CD4-positive, CD25-positive, alpha-beta regulatory T cell (primary cell): ENCODE measurements at regions not wholly inside any gene's neighbourhood (a gene's known extent, or its start where the extent isn't known, plus 50 kb on each side); places are given as distances from the start of the nearest gene placed in this dataset.

Source experiments
- ATAC-seq, 2 donors: fragments of 150-1000 bp; cut with Tn5 transposase; one replicate each; pipeline ENCODE4 v1.10.0; 2021; ENCODE audit warnings: low read depth in 2 of 2, moderate number of reproducible peaks in 2 of 2, moderate library complexity in 1 of 2
- DNase-seq, 3 donors: peaks; one replicate each; pipeline versions ENCODE4 v3.0.0 to v3.0.0-alpha.2; 2012 to 2022; ENCODE audit warnings: mixed read lengths in 1 of 3
- H3K27ac ChIP-seq: one replicate; pipeline ENCODE4 v1.7.0; 2013; ENCODE audit warnings: mild to moderate bottlenecking, low read length; ENCODE audit not compliant: insufficient read depth, poor library complexity, severe bottlenecking
- H3K27me3 ChIP-seq: one replicate; pipeline ENCODE4 v1.7.0; 2013; ENCODE audit warnings: low read length; ENCODE audit not compliant: control insufficient read depth, insufficient read depth
- H3K36me3 ChIP-seq: one replicate; pipeline ENCODE4 v1.7.0; 2013; ENCODE audit warnings: mild to moderate bottlenecking, low read length, moderate library complexity; ENCODE audit not compliant: control insufficient read depth, insufficient read depth
- H3K4me1 ChIP-seq: 2 replicates; pipeline ENCODE4 v1.7.0; 2013; ENCODE audit warnings: mild to moderate bottlenecking, low read length; ENCODE audit not compliant: insufficient read depth, control insufficient read depth, poor library complexity, severe bottlenecking
- H3K4me3 ChIP-seq: one replicate; pipeline ENCODE4 v1.7.0; 2013; ENCODE audit warnings: low read depth, mild to moderate bottlenecking, low read length, moderate library complexity
- H3K9me3 ChIP-seq, 2 experiments: 1 replicate in 1 of 2; 2 replicates in 1 of 2; pipeline ENCODE4 v1.7.0; 2013; ENCODE audit warnings: low read length in 2 of 2, mild to moderate bottlenecking in 1 of 2, moderate library complexity in 1 of 2; ENCODE audit not compliant: control insufficient read depth in 2 of 2
- H3K27ac Mint-ChIP-seq, 3 donors: one replicate each; pipeline ENCODE4 v1.8.0; 2020 to 2022; ENCODE audit warnings: mild to moderate bottlenecking in 3 of 3, mixed read lengths in 3 of 3, moderate library complexity in 2 of 3
- H3K27me3 Mint-ChIP-seq: one replicate; pipeline ENCODE4 v1.8.0; 2022; ENCODE audit warnings: mild to moderate bottlenecking, mixed read lengths
- H3K36me3 Mint-ChIP-seq: one replicate; pipeline ENCODE4 v1.8.0; 2020; ENCODE audit warnings: mixed read lengths
- H3K4me1 Mint-ChIP-seq, 4 donors: one replicate each; pipeline ENCODE4 v1.8.0; 2020 to 2022; ENCODE audit warnings: mixed read lengths in 4 of 4, mild to moderate bottlenecking in 1 of 4
- H3K4me3 Mint-ChIP-seq, 4 donors: one replicate each; pipeline ENCODE4 v1.8.0; 2020 to 2022; ENCODE audit warnings: mild to moderate bottlenecking in 4 of 4, mixed read lengths in 4 of 4, moderate library complexity in 3 of 4
- H3K9me3 Mint-ChIP-seq, 7 donors: one replicate each; pipeline ENCODE4 v1.8.0; 2020 to 2022; ENCODE audit warnings: mixed read lengths in 7 of 7, mild to moderate bottlenecking in 3 of 7, moderate library complexity in 2 of 7

DNA sequence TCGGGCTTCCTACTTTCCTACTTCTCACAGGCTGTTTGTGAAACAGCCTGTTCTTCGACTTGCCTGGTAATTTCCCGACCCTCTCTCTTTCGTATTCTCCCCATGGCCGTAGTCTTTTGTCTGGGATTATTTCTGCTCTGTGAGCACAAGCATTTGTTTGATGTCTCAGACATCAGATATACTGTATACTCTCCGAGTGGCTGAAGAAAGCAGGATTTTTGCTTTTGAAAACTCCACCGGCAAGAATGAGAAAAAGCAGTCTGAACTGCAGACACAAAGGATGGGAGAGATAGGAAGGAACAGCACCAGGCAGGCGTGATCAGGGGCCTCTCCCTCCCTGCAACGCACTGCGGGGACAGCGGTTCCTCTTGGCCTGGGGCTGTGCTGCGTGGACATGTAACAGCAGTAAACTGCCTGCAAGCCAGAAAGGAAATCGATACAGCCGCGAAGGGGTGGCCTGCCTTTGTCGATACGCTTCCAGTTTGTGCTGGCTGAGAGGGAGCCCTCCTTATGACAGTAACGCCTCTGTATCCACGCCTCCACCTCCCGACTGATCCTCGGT is 313.9 kb upstream of the TLE4 start:
- Mint-ChIP-seq H3K4me1 (no peaks in the 10 kb centered on the region), H3K9me3 (peaks cover 0 to 4% (median 1%) of the 10 kb centered on the region in 7 donors), H3K36me3 (no peaks in the 10 kb centered on the region), H3K27ac (no peak overlapping the region), H3K4me3 (no peak overlapping the region), H3K27me3 (no peaks in the 10 kb centered on the region)
- Histone ChIP-seq H3K9me3 (no peaks in the 10 kb centered on the region), H3K4me3 (no peak overlapping the region), H3K36me3 (no peaks in the 10 kb centered on the region), H3K4me1 (no peaks in the 10 kb centered on the region), H3K27ac (no peak overlapping the region), H3K27me3 (no peaks in the 10 kb centered on the region)
- DNase-seq (no peak), ATAC-seq (no peak)

- Mint-ChIP-seq H3K9me3 (peaks cover 0 to 7% (median 1%) of the 10 kb centered on the region in 7 donors), H3K4me1 (no peaks in the 10 kb centered on the region), H3K36me3 (no peaks in the 10 kb centered on the region), H3K4me3 (no peak overlapping the region), H3K27me3 (peaks cover 5% of the 10 kb centered on the region), H3K27ac (no peak overlapping the region)
- Histone ChIP-seq H3K27ac (no peak overlapping the region), H3K27me3 (peaks cover 2% of the 10 kb centered on the region), H3K36me3 (no peaks in the 10 kb centered on the region), H3K4me1 (no peaks in the 10 kb centered on the region), H3K4me3 (no peak overlapping the region), H3K9me3 (no peaks in the 10 kb centered on the region)
- no peak for DNase-seq
- ATAC-seq = no peak
These were observed 311.9 kb upstream of the TLE4 start for GRCh38 chr9:79259858-79260257.

GRCh38 chr9:79263628-79264027 is 308.1 kb upstream of the TLE4 start:
- H3K27ac Mint-ChIP-seq = no peak overlapping the region
- peaks cover 2% of the 10 kb centered on the region for H3K27me3 ChIP-seq
- no peak overlapping the region for H3K4me3 Mint-ChIP-seq
- DNase-seq = no peak
- peaks cover 1 to 7% (median 4%) of the 10 kb centered on the region in 7 donors for H3K9me3 Mint-ChIP-seq
- ATAC-seq = no peak
- no peaks in the 10 kb centered on the region for H3K36me3 ChIP-seq
- H3K4me3 ChIP-seq = no peak overlapping the region
- peaks cover 11% of the 10 kb centered on the region for H3K27me3 Mint-ChIP-seq
- no peaks in the 10 kb centered on the region for H3K9me3 ChIP-seq
- no peaks in the 10 kb centered on the region for H3K4me1 ChIP-seq
- H3K4me1 Mint-ChIP-seq = no peaks in the 10 kb centered on the region
- no peak overlapping the region for H3K27ac ChIP-seq
- no peaks in the 10 kb centered on the region for H3K36me3 Mint-ChIP-seq

GRCh38 chr9:79264041-79264440 is 307.7 kb upstream of the TLE4 start:
- Mint-ChIP-seq H3K27ac (no peak overlapping the region), H3K27me3 (peaks cover 11% of the 10 kb centered on the region), H3K4me1 (no peaks in the 10 kb centered on the region), H3K9me3 (peaks cover 1 to 7% (median 4%) of the 10 kb centered on the region in 7 donors), H3K36me3 (no peaks in the 10 kb centered on the region), H3K4me3 (no peak overlapping the region)
- DNase-seq = no peak
- H3K27ac ChIP-seq = no peak overlapping the region
- no peaks in the 10 kb centered on the region for H3K4me1 ChIP-seq
- H3K4me3 ChIP-seq = no peak overlapping the region
- no peaks in the 10 kb centered on the region for H3K36me3 ChIP-seq
- H3K27me3 ChIP-seq = peaks cover 2% of the 10 kb centered on the region
- ATAC-seq = no peak
- H3K9me3 ChIP-seq = no peaks in the 10 kb centered on the region

DNA sequence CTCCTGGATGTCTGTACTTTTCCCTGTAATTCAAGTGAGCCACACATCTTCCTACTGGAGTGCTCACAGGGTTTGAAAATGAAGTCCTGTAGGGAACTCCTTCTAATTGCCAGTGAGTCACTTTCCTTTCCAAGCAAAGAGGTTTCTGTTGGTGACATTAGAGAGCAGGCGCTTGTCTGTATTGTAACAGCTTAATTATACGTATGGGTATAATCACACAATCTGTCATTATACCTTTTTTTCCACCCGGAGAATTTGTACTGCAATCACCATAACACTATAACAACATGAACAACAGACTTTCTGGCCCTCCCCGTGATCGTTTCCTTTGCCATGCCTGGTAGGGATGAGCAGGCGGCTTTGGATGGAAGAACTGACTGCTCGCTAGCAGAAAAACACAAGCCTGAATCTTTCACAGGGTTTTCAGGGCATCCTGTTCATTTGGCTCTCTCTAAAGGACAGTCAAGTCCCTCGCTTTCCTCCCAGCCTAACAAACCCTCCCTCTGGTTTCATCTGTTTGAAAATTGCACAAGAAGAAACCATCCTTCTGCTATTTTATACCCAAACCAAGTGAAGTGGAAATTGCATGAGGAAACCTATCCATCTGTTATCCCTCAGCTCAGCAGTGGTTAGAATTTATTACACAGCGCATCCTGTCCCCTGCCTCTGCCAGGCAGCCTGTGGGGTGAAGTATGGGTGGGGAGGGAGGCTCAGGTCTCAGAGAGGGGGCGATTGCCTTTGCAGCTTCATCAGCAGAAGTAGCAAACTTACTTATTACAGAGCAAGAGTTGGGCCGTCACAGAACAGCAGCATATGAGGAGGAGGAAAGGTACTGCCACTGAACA is 307.0 kb upstream of the TLE4 start:
- no peak for ATAC-seq
- Histone ChIP-seq H3K4me1 (no peaks in the 10 kb centered on the region), H3K27ac (no peak overlapping the region), H3K4me3 (no peak overlapping the region), H3K27me3 (peaks cover 2% of the 10 kb centered on the region), H3K9me3 (no peaks in the 10 kb centered on the region), H3K36me3 (no peaks in the 10 kb centered on the region)
- H3K9me3 Mint-ChIP-seq = peaks cover 1 to 7% (median 4%) of the 10 kb centered on the region in 7 donors
- H3K36me3 Mint-ChIP-seq = no peaks in the 10 kb centered on the region
- peaks cover 11% of the 10 kb centered on the region for H3K27me3 Mint-ChIP-seq
- no peak for DNase-seq
- no peak overlapping the region for H3K27ac Mint-ChIP-seq
- no peaks in the 10 kb centered on the region for H3K4me1 Mint-ChIP-seq
- H3K4me3 Mint-ChIP-seq = no peak overlapping the region

DNA sequence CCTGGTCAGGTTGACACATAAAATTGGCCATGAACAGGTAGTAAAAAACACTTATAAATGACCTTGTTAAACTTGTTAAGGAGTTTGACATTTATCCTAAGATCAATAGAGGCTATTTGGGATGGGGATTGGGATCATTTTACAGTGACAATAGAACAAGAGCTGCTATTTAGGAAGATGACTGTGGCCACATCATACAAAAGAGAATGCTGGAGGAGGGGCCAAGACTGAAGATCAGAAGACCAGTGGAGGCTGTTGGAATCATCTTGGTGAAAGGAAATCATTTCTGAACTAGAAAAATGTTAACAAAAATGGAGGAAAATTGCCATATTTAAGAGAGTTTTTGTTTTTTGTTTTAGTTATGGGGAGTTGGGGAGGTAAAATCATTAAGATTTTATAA is 304.8 kb upstream of the TLE4 start:
- Mint-ChIP-seq H3K4me1 (no peaks in the 10 kb centered on the region), H3K27ac (no peak overlapping the region), H3K9me3 (peaks cover 0 to 7% (median 3%) of the 10 kb centered on the region in 7 donors), H3K27me3 (peaks cover 11% of the 10 kb centered on the region), H3K4me3 (no peak overlapping the region), H3K36me3 (no peaks in the 10 kb centered on the region)
- no peaks in the 10 kb centered on the region for H3K4me1 ChIP-seq
- H3K4me3 ChIP-seq = no peak overlapping the region
- ATAC-seq (no peak), DNase-seq (no peak)
- peaks cover 2% of the 10 kb centered on the region for H3K27me3 ChIP-seq
- H3K36me3 ChIP-seq = no peaks in the 10 kb centered on the region
- no peak overlapping the region for H3K27ac ChIP-seq
- no peaks in the 10 kb centered on the region for H3K9me3 ChIP-seq

DNA sequence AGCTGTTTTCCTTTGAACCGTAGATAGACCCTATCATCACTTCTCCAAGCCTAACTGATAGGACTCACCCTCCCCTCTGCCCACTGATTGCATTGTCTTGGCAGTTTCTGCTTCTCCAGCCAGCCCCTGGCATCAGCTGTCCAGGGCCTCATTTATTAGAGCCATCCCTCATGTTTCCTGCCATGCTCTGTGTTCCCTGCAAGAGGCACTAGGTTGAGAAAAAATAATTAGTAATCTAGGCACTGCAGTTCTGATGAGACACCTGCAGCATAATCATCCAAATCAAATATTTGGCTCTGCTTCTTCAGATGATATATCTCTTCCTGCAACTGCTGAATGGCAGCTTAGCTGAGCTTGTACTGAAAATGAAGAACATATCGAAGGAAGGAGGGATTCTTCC is 303.0 kb upstream of the TLE4 start:
- Histone ChIP-seq H3K4me1 (no peaks in the 10 kb centered on the region), H3K27me3 (peaks cover 2% of the 10 kb centered on the region), H3K4me3 (no peak overlapping the region), H3K27ac (no peak overlapping the region), H3K36me3 (no peaks in the 10 kb centered on the region), H3K9me3 (no peaks in the 10 kb centered on the region)
- no peak overlapping the region for H3K27ac Mint-ChIP-seq
- H3K27me3 Mint-ChIP-seq = peaks cover 11% of the 10 kb centered on the region
- no peak for ATAC-seq
- H3K4me1 Mint-ChIP-seq = no peaks in the 10 kb centered on the region
- no peaks in the 10 kb centered on the region for H3K36me3 Mint-ChIP-seq
- no peak overlapping the region for H3K4me3 Mint-ChIP-seq
- H3K9me3 Mint-ChIP-seq = peaks cover 0 to 5% (median 0%) of the 10 kb centered on the region in 7 donors
- no peak for DNase-seq

DNA sequence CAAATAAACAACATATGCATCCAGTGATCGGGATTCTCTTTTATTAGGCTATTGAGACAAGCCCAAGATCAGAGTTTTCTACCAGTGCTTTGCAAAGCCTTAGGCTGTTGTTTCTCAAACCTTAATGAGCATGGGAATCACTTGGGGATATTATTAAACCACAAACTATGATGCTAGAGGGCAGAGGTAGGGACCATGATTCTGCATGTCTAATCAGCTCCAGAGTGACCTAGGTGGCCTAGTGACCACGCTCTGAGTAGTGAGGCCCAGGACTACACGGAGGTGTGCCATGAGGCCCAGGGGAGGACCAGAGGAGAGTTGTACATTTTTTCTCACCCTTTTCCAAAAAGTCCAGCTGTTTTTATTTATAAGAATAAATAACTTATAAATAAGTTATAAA is 298.5 kb upstream of the TLE4 start:
- H3K36me3 ChIP-seq = no peaks in the 10 kb centered on the region
- Mint-ChIP-seq H3K9me3 (peaks cover 0 to 4% (median 0%) of the 10 kb centered on the region in 7 donors), H3K4me3 (no peak overlapping the region), H3K36me3 (no peaks in the 10 kb centered on the region), H3K27ac (no peak overlapping the region), H3K27me3 (no peaks in the 10 kb centered on the region), H3K4me1 (no peaks in the 10 kb centered on the region)
- H3K4me3 ChIP-seq = no peak overlapping the region
- DNase-seq (no peak), ATAC-seq (no peak)
- no peak overlapping the region for H3K27ac ChIP-seq
- no peaks in the 10 kb centered on the region for H3K9me3 ChIP-seq
- no peaks in the 10 kb centered on the region for H3K27me3 ChIP-seq
- no peaks in the 10 kb centered on the region for H3K4me1 ChIP-seq
